ENCODE measurements at regions not wholly inside any gene's neighbourhood (a gene's known extent, or its start where the extent isn't known, plus 50 kb on each side); places are given as distances from the start of the nearest gene placed in this dataset.
A peak's percentile ranks its signal among the peaks of the same experiment; 100 is the strongest.

DNA sequence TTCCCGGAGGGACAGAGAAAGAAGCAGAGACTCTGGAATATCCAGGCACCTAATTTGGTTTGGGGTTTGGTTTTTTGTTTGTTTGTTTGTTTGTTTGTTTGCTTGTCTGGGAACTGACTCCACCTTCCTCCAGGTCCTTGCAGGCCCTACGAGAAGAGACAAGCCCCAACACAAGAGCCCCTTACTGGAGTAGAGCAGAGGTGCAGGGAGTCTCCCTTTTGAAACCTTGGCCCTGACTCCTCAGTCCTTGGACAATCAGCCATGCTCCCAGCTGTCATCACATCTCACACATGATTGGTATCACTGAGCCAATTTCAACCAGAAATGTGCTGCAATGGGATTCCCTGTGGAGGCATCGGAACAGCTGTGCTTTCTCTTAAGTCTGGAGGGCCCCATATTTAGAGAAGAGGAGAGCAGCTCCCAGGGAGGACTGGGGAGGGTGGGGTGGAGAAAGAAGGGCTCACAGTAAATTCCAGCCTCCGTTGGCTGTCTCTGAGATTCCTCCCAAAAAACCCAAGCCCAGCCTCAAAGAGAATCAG, 279.9 kb upstream of the NCKAP5 start:
- intact Hi-C loops (cut with DNase I): no loop called here
- DNase-seq: no peak
- Histone ChIP-seq H3K27me3 (ENCODE audit: control insufficient read depth, insufficient read depth, low read length) (no peaks in the 10 kb centered on the region), H3K9ac (ENCODE audit: low read length in 3 of 3) (no peak overlapping the region), H3K4me1 (ENCODE audit: control insufficient read depth in 2 of 3, insufficient read depth in 2 of 3, low read depth in 1 of 3, low read length in 3 of 3) (no peaks in the 10 kb centered on the region), H3K36me3 (ENCODE audit: control insufficient read depth in 2 of 3, insufficient read depth in 3 of 3, low read length in 3 of 3) (no peaks in the 10 kb centered on the region), H3K4me3 (ENCODE audit: low read length in 3 of 3) (no peak overlapping the region), H3K27ac (ENCODE audit: low read depth in 2 of 2, low read length in 2 of 2) (no peak overlapping the region), H3K9me3 (ENCODE audit: control insufficient read depth in 2 of 3, insufficient read depth in 1 of 3, low read length in 3 of 3) (no peaks in the 10 kb centered on the region)
- FAIRE-seq: no peak
- TF ChIP-seq, protein P1, sequence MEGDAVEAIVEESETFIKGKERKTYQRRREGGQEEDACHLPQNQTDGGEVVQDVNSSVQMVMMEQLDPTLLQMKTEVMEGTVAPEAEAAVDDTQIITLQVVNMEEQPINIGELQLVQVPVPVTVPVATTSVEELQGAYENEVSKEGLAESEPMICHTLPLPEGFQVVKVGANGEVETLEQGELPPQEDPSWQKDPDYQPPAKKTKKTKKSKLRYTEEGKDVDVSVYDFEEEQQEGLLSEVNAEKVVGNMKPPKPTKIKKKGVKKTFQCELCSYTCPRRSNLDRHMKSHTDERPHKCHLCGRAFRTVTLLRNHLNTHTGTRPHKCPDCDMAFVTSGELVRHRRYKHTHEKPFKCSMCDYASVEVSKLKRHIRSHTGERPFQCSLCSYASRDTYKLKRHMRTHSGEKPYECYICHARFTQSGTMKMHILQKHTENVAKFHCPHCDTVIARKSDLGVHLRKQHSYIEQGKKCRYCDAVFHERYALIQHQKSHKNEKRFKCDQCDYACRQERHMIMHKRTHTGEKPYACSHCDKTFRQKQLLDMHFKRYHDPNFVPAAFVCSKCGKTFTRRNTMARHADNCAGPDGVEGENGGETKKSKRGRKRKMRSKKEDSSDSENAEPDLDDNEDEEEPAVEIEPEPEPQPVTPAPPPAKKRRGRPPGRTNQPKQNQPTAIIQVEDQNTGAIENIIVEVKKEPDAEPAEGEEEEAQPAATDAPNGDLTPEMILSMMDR (IDR thresholded peaks at IDR 0.05; ENCODE audit: borderline replicate concordance, extremely low read depth, insufficient read depth): no peak

DNA sequence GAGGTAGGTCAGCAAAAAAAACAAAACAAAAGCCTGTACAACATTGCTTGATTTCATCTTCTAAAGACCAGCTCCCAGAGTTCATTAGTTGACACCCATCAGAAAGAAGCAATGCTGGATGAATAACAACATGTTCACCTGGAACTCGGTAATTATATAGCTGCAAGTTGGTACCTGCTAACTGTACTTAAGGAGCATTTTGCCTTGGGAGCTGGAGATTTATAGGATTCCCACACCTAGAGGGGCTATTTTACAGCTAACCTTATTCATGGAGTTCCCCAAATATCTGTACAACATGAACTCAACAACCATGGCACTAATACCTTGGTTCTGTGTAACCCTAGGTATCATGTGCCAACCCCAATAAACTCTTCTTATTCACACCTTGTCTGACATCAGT, 281.1 kb upstream of the NCKAP5 start:
- Histone ChIP-seq H3K9ac (ENCODE audit: low read length in 3 of 3) (no peak overlapping the region), H3K27me3 (ENCODE audit: control insufficient read depth, insufficient read depth, low read length) (no peaks in the 10 kb centered on the region), H3K9me3 (ENCODE audit: control insufficient read depth in 2 of 3, insufficient read depth in 1 of 3, low read length in 3 of 3) (no peaks in the 10 kb centered on the region), H3K36me3 (ENCODE audit: control insufficient read depth in 2 of 3, insufficient read depth in 3 of 3, low read length in 3 of 3) (no peaks in the 10 kb centered on the region), H3K4me1 (ENCODE audit: control insufficient read depth in 2 of 3, insufficient read depth in 2 of 3, low read depth in 1 of 3, low read length in 3 of 3) (no peaks in the 10 kb centered on the region), H3K4me3 (ENCODE audit: low read length in 3 of 3) (no peak overlapping the region), H3K27ac (ENCODE audit: low read depth in 2 of 2, low read length in 2 of 2) (no peak overlapping the region)
- intact Hi-C loops (cut with DNase I): no loop called here
- TF ChIP-seq, protein P1 (IDR thresholded peaks at IDR 0.05; ENCODE audit: borderline replicate concordance, extremely low read depth, insufficient read depth): no peak
- FAIRE-seq: no peak
- DNase-seq: no peak

DNA sequence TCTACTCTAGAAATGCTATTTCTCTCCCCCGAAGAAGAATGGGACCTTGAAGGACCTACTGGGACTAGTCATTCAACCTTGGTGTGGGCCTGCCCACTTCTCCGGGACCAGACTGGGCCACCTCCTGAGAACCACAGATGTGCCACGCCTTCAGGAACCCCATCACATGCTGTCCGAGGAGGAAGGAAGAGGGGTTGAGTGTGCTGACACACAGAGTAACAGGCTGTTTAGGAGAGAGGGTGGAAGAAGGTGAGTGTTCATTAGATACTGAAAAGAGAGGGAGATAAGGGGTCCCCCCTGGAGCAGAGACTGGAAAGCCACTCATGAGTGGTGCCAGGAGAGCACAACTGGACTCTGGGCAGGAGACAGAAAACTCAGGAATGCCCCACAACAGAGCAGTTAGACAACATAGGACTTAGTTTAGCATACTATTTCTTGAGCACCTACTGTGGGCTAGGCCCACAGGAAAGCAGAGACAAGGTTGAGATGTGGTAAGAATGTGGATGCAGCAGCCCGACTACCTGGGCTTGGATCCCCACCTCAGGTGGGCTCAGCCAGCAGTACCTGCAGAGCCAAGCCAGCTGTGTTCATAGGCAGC, 286.4 kb upstream of the NCKAP5 start:
- no peaks in the 10 kb centered on the region for H3K4me1 ChIP-seq (ENCODE audit: control insufficient read depth in 2 of 3, insufficient read depth in 2 of 3, low read depth in 1 of 3, low read length in 3 of 3)
- H3K27me3 ChIP-seq (ENCODE audit: control insufficient read depth, insufficient read depth, low read length): no peaks in the 10 kb centered on the region
- no peaks in the 10 kb centered on the region for H3K36me3 ChIP-seq (ENCODE audit: control insufficient read depth in 2 of 3, insufficient read depth in 3 of 3, low read length in 3 of 3)
- no peaks in the 10 kb centered on the region for H3K9me3 ChIP-seq (ENCODE audit: control insufficient read depth in 2 of 3, insufficient read depth in 1 of 3, low read length in 3 of 3)
- DNase-seq: no peak
- TF ChIP-seq, protein P1 (IDR thresholded peaks at IDR 0.05; ENCODE audit: borderline replicate concordance, extremely low read depth, insufficient read depth): no peak
- H3K27ac ChIP-seq (ENCODE audit: low read depth in 2 of 2, low read length in 2 of 2): no peak overlapping the region
- H3K9ac ChIP-seq (ENCODE audit: low read length in 3 of 3): no peak overlapping the region
- no peak overlapping the region for H3K4me3 ChIP-seq (ENCODE audit: low read length in 3 of 3)
- FAIRE-seq: no peak
- intact Hi-C loops (cut with DNase I): no loop called here

DNA sequence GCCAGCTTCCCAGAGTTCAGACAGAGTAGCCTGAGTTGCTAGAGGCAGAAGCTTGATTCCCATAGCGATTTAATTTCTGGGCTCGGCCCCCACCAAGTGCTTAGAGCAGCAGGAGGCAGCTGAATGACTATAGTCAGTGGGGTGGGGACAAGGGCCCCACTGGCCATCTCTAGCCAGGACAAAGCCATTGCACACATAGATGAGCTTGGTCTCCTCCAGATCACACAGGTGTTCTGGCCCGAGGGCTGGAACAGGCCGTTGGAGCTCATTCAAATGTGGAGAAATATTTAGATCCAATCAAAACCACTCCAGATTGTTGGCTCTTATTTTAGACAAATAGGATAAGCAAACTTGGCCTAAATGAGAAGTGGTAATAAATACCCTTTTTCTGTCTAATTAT, 287.3 kb upstream of the NCKAP5 start:
- Histone ChIP-seq H3K27ac (ENCODE audit: low read depth in 2 of 2, low read length in 2 of 2) (no peak overlapping the region), H3K9ac (ENCODE audit: low read length in 3 of 3) (no peak overlapping the region), H3K4me3 (ENCODE audit: low read length in 3 of 3) (no peak overlapping the region), H3K9me3 (ENCODE audit: control insufficient read depth in 2 of 3, insufficient read depth in 1 of 3, low read length in 3 of 3) (no peaks in the 10 kb centered on the region), H3K4me1 (ENCODE audit: control insufficient read depth in 2 of 3, insufficient read depth in 2 of 3, low read depth in 1 of 3, low read length in 3 of 3) (no peaks in the 10 kb centered on the region), H3K36me3 (ENCODE audit: control insufficient read depth in 2 of 3, insufficient read depth in 3 of 3, low read length in 3 of 3) (no peaks in the 10 kb centered on the region), H3K27me3 (ENCODE audit: control insufficient read depth, insufficient read depth, low read length) (no peaks in the 10 kb centered on the region)
- TF ChIP-seq, protein P1 (IDR thresholded peaks at IDR 0.05; ENCODE audit: borderline replicate concordance, extremely low read depth, insufficient read depth): no peak
- DNase-seq (peak in 1 of 5 donors; percentile 25), FAIRE-seq (no peak)
- intact Hi-C loops (cut with DNase I): no loop called here
